ENCODE measurements at regions not wholly inside any gene's neighbourhood (a gene's known extent, or its start where the extent isn't known, plus 50 kb on each side); places are given as distances from the start of the nearest gene placed in this dataset.
"Not testable (repeated sequence)": the region's sequence is repeated elsewhere in the genome, so short reads cannot be mapped to it uniquely, and the experiment has no call there.

- not testable (repeated sequence) for TF ChIP-seq CTCF (conservative IDR thresholded peaks at IDR 0.05; ENCODE audit: low read depth, low read length); USF2 (IDR thresholded peaks at IDR 0.05; ENCODE audit: low read depth, low read length); RAD21 (IDR thresholded peaks at IDR 0.05; ENCODE audit: low read length); ELK1 (IDR thresholded peaks at IDR 0.05; ENCODE audit: borderline replicate concordance, low read depth, low read length); POLR2A (IDR thresholded peaks at IDR 0.05; ENCODE audit: low read depth, low read length); RFX5 (IDR thresholded peaks at IDR 0.05; ENCODE audit: low read depth, low read length); BHLHE40 (IDR thresholded peaks at IDR 0.05; ENCODE audit: low read depth, low read length); FOS (IDR thresholded peaks at IDR 0.05; ENCODE audit: low read depth, low read length); RCOR1 (IDR thresholded peaks at IDR 0.05; ENCODE audit: insufficient replicate concordance, low read length); MXI1 (IDR thresholded peaks at IDR 0.05; ENCODE audit: borderline replicate concordance, low read depth, low read length)
- 0 out of 2 replicates have a peak, but pooled peaks have one; percentile 35 for TF ChIP-seq CEBPB (IDR thresholded peaks at IDR 0.05; ENCODE audit: low read depth, low read length)
Measured at GRCh38 chr1:144516906-144517305, 55.4 kb upstream of the NBPF15 start.
